Activated CD8-positive, alpha-beta memory T cell treated with anti-CD3 and anti-CD28 coated beads, Interleukin-2, amount 10 ng/mL, durations not matched to agents 7 days and 5 days (primary cell): ENCODE measurements at regions not wholly inside any gene's neighbourhood (a gene's known extent, or its start where the extent isn't known, plus 50 kb on each side); places are given as distances from the start of the nearest gene placed in this dataset.
"Not testable (repeated sequence)": the region's sequence is repeated elsewhere in the genome, so short reads cannot be mapped to it uniquely, and the experiment has no call there.

Experiments
- ATAC-seq: fragments of 150-1000 bp; cut with Tn5 transposase; one replicate; pipeline ENCODE4 v1.10.0; 2021; ENCODE audit warnings: moderate library complexity
- CTCF ChIA-PET: fragments of 350-600 bp; sonication (Branson Sonifier 250); formaldehyde crosslinking; loops from one replicate; lab custom pipeline; 2021; ENCODE audit warnings: antibody characterized with exemption; lab: Charles Lee
- DNase-seq: peaks from one replicate; pipeline ENCODE4 v3.0.0-alpha.2; 2020
- H3K27ac Mint-ChIP-seq: one replicate; pipeline ENCODE4 v1.8.0; 2021; ENCODE audit warnings: mild to moderate bottlenecking, mixed read lengths
- H3K27me3 Mint-ChIP-seq: one replicate; pipeline ENCODE4 v1.8.0; 2021; ENCODE audit warnings: mixed read lengths
- H3K36me3 Mint-ChIP-seq: one replicate; pipeline ENCODE4 v1.8.0; 2021; ENCODE audit warnings: mild to moderate bottlenecking, mixed read lengths
- H3K4me1 Mint-ChIP-seq: one replicate; pipeline ENCODE4 v1.8.0; 2021; ENCODE audit warnings: mixed read lengths
- H3K4me3 Mint-ChIP-seq: one replicate; pipeline ENCODE4 v1.8.0; 2021; ENCODE audit warnings: mild to moderate bottlenecking, moderate library complexity, mixed read lengths
- H3K9me3 Mint-ChIP-seq: one replicate; pipeline ENCODE4 v1.8.0; 2022; ENCODE audit warnings: low read depth, mixed read lengths

DNA sequence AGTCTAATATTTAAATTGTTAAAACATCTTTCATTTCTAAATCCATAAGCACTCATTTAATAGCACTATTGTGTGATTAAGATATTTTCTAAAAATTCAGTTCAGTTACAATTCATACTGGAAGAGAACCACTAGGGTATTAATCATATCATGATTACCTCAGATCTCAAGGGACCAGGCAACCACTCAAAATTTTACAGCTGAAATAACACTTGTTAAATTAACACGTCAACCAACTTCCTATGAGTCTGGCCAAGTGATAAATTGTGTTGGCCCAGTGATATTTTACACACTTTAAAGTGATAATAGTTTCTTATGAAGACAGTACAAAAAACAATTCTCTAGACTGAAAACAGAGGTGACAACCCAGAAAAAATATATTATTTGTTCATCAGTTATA lies 869.0 kb upstream of the ADGRB3 start:
- no peak overlapping the region for H3K4me3 Mint-ChIP-seq
- CTCF ChIA-PET: no interaction called here
- no peak overlapping the region for H3K27ac Mint-ChIP-seq
- ATAC-seq (no peak), DNase-seq (no peak)
- no peaks in the 10 kb centered on the region for H3K27me3 Mint-ChIP-seq
- no peaks in the 10 kb centered on the region for H3K36me3 Mint-ChIP-seq
- peaks cover 3% of the 10 kb centered on the region for H3K9me3 Mint-ChIP-seq
- no peaks in the 10 kb centered on the region for H3K4me1 Mint-ChIP-seq

DNA sequence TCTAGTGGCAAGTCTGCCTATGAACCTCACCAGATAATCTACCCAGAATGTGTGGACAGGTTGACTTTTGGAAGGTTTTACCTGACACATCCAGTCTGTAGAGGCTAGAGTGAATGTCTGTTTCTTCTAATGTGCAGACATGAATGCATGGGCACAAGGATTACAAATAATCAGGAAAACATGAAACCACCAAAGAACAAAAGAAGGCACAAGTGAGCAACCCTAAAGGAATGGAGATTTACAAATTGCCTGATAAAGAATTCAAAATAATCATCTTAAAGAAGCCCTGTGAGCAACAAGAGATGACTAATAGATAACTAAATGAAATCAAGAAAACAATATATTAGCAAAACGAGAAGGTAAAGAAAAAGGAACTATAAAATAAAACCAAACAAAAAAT lies 876.1 kb upstream of the ADGRB3 start:
- CTCF ChIA-PET: no interaction called here
- ATAC-seq: no peak
- peaks cover 2% of the 10 kb centered on the region for H3K9me3 Mint-ChIP-seq

DNA sequence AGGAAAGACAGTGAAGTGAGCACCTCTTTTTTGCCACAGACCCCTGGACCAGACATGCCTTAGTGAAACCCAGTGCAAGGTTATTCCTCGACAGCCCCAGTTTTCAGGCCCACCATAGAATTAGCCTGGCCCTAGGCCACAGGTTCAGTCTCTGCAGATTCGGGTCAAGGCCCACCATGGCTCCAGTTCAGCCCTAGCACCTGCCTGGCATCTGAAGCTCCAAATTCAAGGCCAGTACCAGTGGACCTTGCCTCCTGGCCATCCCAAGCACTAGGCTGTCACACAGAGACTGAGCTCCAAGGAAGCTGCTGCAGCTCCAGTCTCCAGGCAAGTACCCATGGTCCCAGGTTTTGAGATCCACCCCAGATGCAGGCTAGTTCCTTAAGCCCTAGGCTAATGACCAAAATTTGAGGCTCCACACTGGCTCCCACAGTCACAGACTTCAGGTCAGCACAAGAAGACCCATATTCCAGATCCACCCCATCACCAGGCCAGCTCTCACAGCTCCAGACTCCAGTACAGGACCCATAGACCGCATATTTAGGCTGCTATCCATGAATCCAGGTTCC lies 877.5 kb upstream of the ADGRB3 start:
- DNase-seq: no peak
- Mint-ChIP-seq H3K4me3 (no peak overlapping the region), H3K4me1 (no peaks in the 10 kb centered on the region), H3K9me3 (peaks cover 5% of the 10 kb centered on the region), H3K27me3 (no peaks in the 10 kb centered on the region), H3K27ac (no peak overlapping the region), H3K36me3 (no peaks in the 10 kb centered on the region)
- CTCF ChIA-PET: no interaction called here
- ATAC-seq: no peak

More for the DNA sequence above, 876.1 kb upstream of the ADGRB3 start:
- no peaks in the 10 kb centered on the region for H3K36me3 Mint-ChIP-seq
- DNase-seq: no peak
- H3K4me1 Mint-ChIP-seq: no peaks in the 10 kb centered on the region
- no peaks in the 10 kb centered on the region for H3K27me3 Mint-ChIP-seq
- no peak overlapping the region for H3K27ac Mint-ChIP-seq
- no peak overlapping the region for H3K4me3 Mint-ChIP-seq

DNA sequence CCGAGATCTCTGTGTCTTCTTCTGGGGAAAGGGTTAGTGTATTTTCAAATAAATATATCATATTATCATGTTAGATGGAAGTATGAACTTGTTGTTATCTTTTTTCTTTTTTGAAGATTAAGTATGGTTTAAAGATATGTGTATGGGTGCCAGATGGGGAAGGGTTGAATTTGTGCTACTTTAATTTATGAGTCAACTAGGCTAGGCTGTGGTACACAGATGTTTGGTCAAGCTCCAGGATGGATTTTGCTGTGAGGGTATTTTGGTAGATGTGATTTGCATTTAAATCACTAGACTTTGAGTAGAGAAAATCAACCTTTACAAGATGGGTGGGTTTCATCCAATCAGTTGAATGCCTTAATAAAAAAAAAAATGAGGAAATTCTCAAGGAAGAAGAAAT lies 886.6 kb upstream of the ADGRB3 start:
- DNase-seq (no peak), ATAC-seq (no peak)
- no peaks in the 10 kb centered on the region for H3K4me1 Mint-ChIP-seq
- no peaks in the 10 kb centered on the region for H3K27me3 Mint-ChIP-seq
- CTCF ChIA-PET: no interaction called here
- no peak overlapping the region for H3K4me3 Mint-ChIP-seq
- H3K27ac Mint-ChIP-seq: no peak overlapping the region
- no peaks in the 10 kb centered on the region for H3K36me3 Mint-ChIP-seq
- H3K9me3 Mint-ChIP-seq: peaks cover 8% of the 10 kb centered on the region

DNA sequence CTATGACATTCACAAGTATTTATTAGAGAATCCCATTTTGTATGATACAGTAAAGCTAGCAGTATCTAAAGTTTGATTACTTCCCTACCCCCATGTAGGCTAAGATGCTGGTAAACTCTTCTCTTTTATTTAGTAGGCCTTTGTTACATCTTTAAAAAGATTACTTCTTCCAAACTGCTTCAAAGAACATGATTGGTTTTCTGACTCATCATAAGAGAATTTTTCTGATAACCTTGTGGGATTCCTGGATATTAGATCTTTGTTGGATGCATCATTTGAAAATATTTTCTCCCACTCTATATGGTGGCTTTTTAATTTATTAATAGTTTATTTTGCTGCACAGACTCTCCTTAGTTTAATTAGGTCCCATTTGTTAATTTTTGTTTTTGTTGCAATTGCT lies 898.3 kb upstream of the ADGRB3 start:
- DNase-seq (no peak), ATAC-seq (no peak)
- Mint-ChIP-seq H3K27ac (no peak overlapping the region), H3K36me3 (no peaks in the 10 kb centered on the region), H3K4me1 (no peaks in the 10 kb centered on the region), H3K4me3 (no peak overlapping the region), H3K9me3 (peaks cover 5% of the 10 kb centered on the region), H3K27me3 (no peaks in the 10 kb centered on the region)
- CTCF ChIA-PET: no interaction called here

DNA sequence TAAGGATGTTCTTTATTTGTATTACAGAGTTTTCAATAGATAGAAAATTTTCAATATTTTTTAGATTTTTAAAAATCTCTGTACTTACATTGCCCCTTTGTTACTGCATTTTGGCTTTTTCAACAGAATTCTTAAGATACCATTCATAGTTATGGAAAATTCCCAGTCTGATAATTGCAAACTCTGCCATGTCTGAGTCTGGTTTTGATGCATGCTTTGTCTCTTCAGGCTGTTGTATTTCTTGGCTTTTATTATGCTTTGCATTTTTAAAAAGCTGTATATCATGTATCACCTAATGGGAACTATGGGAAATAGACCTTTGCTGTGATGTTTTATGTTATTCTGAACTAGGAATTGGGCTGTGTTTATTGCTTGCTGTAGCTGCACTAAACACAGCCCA lies 898.9 kb upstream of the ADGRB3 start:
- Mint-ChIP-seq H3K27me3 (no peaks in the 10 kb centered on the region), H3K27ac (no peak overlapping the region), H3K4me1 (no peaks in the 10 kb centered on the region), H3K4me3 (no peak overlapping the region), H3K36me3 (no peaks in the 10 kb centered on the region), H3K9me3 (peaks cover 6% of the 10 kb centered on the region)
- DNase-seq (no peak), ATAC-seq (no peak)
- CTCF ChIA-PET: no interaction called here

DNA sequence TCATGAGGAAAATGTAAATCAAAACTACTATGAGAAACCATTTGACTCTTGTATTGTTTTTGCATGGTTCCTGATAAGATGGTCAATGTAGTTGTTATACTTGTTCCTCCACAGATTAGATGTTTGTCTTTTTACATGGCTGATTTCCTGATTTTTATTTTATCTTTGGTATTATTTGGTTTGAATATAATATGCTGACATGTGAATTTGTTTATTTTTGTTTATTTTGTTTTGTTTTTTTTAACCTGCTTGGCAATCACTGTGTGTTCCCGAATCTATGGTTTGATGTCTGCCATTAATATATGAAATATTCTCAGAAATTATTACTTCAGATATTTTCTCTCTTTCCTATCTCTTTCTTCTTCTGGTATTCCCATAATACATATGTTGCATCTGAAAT lies 899.5 kb upstream of the ADGRB3 start:
- no peaks in the 10 kb centered on the region for H3K4me1 Mint-ChIP-seq

DNA sequence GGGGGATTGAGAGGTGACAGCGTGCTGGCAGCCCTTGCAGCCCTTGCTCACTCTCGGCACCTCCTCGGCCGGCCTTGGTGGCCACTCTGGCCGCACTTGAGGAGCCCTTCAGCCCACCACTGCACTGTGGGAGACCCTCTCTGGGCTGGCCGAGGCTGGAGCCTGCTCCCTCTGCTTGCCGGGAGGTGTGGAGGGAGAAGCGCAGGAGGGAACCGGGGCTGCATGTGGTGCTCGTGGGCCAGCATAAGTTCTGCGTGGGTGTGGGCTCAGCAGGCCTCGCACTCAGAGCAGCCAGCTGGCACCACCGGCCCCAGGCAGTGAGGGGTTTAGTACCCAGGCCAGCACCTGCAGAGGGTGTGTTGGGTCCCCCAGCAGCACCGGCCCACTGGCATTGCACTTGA lies 912.2 kb upstream of the ADGRB3 start:
- no peaks in the 10 kb centered on the region for H3K4me1 Mint-ChIP-seq
- no peak for ATAC-seq
- H3K27ac Mint-ChIP-seq: no peak overlapping the region
- H3K9me3 Mint-ChIP-seq: peaks cover 13% of the 10 kb centered on the region
- no peaks in the 10 kb centered on the region for H3K36me3 Mint-ChIP-seq
- DNase-seq: no peak
- H3K27me3 Mint-ChIP-seq: no peaks in the 10 kb centered on the region
- H3K4me3 Mint-ChIP-seq: no peak overlapping the region
- CTCF ChIA-PET: no interaction called here

More for the DNA sequence above, 899.5 kb upstream of the ADGRB3 start:
- CTCF ChIA-PET: no interaction called here
- H3K36me3 Mint-ChIP-seq: no peaks in the 10 kb centered on the region
- H3K4me3 Mint-ChIP-seq: no peak overlapping the region
- H3K27me3 Mint-ChIP-seq: no peaks in the 10 kb centered on the region
- H3K9me3 Mint-ChIP-seq: peaks cover 6% of the 10 kb centered on the region
- ATAC-seq (no peak), DNase-seq (no peak)
- H3K27ac Mint-ChIP-seq: no peak overlapping the region

DNA sequence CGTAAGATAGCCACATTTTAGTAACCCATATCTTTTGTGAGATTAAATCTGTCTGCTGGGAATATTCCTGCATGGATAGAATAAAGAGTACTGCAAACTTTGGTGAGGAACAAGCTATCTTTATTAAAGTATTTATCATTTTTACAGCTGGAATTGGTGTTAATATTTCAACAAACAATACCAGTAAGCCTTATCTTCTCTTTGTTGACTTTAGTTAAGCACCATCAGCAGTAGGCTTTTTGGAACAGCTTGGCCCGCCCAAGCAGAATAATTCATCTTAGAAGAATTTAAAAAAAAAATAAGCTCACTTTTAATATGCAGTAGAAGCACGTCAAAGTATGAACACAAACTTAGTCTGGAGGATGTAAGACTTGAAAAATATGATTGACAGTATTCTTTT lies 917.8 kb upstream of the ADGRB3 start:
- Mint-ChIP-seq H3K9me3 (peaks cover 7% of the 10 kb centered on the region), H3K27ac (no peak overlapping the region), H3K4me1 (no peaks in the 10 kb centered on the region), H3K36me3 (no peaks in the 10 kb centered on the region), H3K27me3 (no peaks in the 10 kb centered on the region), H3K4me3 (no peak overlapping the region)
- DNase-seq: no peak
- no peak for ATAC-seq
- CTCF ChIA-PET: no interaction called here

DNA sequence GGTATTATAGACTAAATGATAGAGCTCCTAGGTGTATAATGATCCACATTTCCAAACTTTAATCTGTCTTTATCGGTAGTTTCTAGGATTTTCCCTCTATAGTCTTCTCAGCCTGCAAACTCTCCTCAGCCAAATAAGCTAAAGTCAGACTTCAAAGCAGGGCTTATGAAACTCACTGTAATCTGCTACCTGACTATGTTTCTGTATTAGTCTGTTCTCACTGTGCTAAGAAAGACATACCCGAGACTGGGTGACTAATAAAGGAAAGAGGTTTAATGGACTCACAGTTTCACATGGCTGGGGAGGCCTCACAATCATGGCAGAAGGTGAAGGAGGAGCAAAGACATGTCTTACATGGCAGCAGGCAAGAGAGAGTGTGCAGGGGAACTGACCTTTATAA lies 928.7 kb upstream of the ADGRB3 start:
- Mint-ChIP-seq H3K4me3 (no peak overlapping the region), H3K9me3 (peaks cover 16% of the 10 kb centered on the region), H3K4me1 (no peaks in the 10 kb centered on the region), H3K27me3 (no peaks in the 10 kb centered on the region), H3K36me3 (no peaks in the 10 kb centered on the region), H3K27ac (no peak overlapping the region)
- ATAC-seq (no peak), DNase-seq (no peak)
- CTCF ChIA-PET: no interaction called here

DNA sequence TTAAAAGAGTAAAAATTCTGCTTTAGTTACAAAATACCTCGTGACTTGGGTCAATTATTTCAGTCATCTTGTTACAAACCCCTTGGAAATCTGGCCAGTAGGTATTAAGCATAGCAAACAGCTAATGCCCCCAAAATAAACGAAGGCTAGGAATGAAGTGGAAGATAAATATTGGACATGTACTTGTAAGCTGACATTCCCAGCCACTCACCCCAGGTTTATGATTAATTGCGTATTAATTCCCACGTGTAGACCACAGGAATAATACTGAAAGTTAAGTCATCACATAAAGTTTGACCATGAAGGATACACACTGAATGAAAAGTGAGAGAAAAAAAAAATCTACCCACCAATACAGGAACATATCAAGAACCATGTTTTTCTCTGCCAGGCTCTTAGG lies 936.5 kb upstream of the ADGRB3 start:
- ATAC-seq (no peak), DNase-seq (no peak)
- no peaks in the 10 kb centered on the region for H3K4me1 Mint-ChIP-seq
- CTCF ChIA-PET: no interaction called here
- H3K27ac Mint-ChIP-seq: no peak overlapping the region
- no peaks in the 10 kb centered on the region for H3K36me3 Mint-ChIP-seq
- peaks cover 4% of the 10 kb centered on the region for H3K9me3 Mint-ChIP-seq
- no peak overlapping the region for H3K4me3 Mint-ChIP-seq
- no peaks in the 10 kb centered on the region for H3K27me3 Mint-ChIP-seq

DNA sequence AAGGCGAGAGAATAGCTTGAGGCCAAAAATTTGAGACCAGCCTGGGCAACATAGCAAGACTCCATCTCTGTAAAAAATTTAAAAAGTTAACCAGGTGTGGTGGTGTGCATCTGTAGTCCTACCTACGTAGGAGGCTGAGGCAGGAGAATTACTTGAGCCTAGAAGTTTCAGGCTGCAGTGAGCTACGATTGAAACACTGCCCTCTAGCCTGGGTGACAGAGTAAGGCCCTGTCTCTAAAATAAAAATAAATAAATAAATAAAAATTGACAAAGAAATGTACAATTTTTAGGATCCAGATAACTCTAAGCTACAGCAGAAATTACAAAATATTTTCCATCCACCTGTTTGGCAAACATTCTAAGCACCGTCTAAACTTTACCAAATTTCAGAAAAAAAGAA lies 941.0 kb upstream of the ADGRB3 start:
- no peak for ATAC-seq
- H3K4me1 Mint-ChIP-seq: no peaks in the 10 kb centered on the region
- H3K36me3 Mint-ChIP-seq: no peaks in the 10 kb centered on the region
- DNase-seq: no peak
- H3K4me3 Mint-ChIP-seq: no peak overlapping the region
- CTCF ChIA-PET: no interaction called here
- H3K27me3 Mint-ChIP-seq: no peaks in the 10 kb centered on the region
- H3K27ac Mint-ChIP-seq: no peak overlapping the region
- peaks cover 9% of the 10 kb centered on the region for H3K9me3 Mint-ChIP-seq

DNA sequence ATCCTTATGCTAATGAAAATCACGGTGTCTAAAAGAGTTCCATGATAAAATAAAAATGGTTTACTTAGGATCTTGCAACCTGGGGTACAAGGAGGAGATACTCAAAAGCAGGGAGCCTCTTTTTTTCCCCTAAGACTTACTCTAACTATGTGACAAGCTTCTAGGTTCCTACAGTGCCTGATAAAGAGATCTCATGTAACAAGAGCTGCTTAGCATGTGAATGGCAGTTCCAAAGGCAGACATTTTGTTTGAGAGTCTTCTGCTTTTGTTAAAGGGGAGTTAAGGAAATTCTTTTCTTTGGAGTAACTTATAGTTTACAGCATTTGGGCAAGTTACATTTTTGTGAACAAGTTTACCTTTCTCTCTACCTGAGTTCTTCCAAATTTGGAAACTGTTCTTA lies 945.8 kb upstream of the ADGRB3 start:
- CTCF ChIA-PET: no interaction called here
- ATAC-seq: no peak
- no peaks in the 10 kb centered on the region for H3K36me3 Mint-ChIP-seq

DNA sequence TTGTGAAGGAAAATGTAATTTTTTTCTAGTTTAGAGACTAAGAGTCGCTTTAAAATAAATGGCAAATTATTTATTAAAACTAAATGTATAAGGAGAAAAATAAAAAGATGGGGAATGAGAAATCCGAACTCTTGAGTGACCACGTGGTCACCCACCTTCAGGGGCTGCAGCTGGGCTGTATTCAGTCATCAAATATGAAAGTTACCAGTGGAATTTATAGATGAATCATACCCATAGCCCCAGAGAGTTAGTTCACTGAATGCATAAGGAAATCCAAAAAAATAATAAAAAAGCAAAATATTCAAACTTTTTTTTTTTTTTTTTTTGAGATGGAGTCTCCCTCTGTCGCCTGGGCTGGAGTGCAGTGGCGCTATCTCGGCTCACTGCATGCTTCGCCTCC lies 947.7 kb upstream of the ADGRB3 start:
- DNase-seq (no peak), ATAC-seq (no peak)
- Mint-ChIP-seq H3K27ac (no peak overlapping the region), H3K4me1 (no peaks in the 10 kb centered on the region), H3K36me3 (no peaks in the 10 kb centered on the region), H3K9me3 (peaks cover 7% of the 10 kb centered on the region), H3K27me3 (no peaks in the 10 kb centered on the region), H3K4me3 (no peak overlapping the region)
- CTCF ChIA-PET: no interaction called here

More for the DNA sequence above, 945.8 kb upstream of the ADGRB3 start:
- Mint-ChIP-seq H3K27me3 (no peaks in the 10 kb centered on the region), H3K4me3 (no peak overlapping the region), H3K9me3 (peaks cover 7% of the 10 kb centered on the region), H3K4me1 (no peaks in the 10 kb centered on the region), H3K27ac (no peak overlapping the region)
- DNase-seq: no peak

DNA sequence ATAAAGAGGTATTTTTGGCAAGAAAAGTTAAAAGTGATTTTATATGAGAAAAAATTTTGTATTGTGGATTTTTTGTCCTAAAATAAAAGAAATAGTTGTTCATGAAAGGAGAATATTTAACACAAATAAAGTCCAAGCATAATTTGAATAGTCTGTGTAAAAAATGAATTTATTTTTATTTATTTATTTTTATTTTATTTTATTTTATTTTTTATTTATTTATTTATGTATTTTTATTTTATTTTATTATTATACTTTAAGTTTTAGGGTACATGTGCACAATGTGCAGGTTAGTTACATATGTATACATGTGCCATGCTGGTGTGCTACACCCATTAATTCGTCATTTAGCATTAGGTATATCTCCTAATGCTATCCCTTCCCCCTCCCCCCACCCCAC lies 948.9 kb upstream of the ADGRB3 start:
- H3K4me3 Mint-ChIP-seq, DNase-seq, H3K4me1 Mint-ChIP-seq, H3K36me3 Mint-ChIP-seq, H3K27me3 Mint-ChIP-seq, CTCF ChIA-PET, H3K27ac Mint-ChIP-seq, H3K9me3 Mint-ChIP-seq, ATAC-seq: not testable (repeated sequence)
